ENCODE measurements at regions not wholly inside any gene's neighbourhood (a gene's known extent, or its start where the extent isn't known, plus 50 kb on each side); places are given as distances from the start of the nearest gene placed in this dataset.

DNA sequence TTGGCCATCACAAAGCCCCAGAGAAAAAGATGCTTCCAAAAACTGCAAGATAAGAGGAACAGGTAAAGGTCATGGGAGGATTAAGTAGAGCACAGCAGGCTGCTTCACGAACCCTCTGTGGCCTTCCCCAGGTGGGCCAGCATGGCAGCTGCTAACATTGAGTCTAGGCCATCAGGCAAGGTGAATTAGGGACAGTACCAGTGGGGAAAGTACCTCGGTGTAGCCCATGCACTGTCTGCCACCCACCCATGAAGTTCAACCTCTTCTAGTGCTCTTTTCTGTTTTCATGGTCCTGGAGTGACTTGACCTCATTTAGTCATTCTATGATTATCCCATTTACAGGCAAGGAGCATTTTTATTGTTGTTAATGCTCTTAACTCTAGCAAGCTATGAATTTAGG, 108.6 kb upstream of the DUSP22 start:
- no peak overlapping the region for H3K9ac ChIP-seq (ENCODE audit: low read length)
- H3K27ac ChIP-seq (ENCODE audit: low read length): no peak overlapping the region
- no peak overlapping the region for H3K4me3 ChIP-seq (ENCODE audit: low read length)
- H3K9me3 ChIP-seq (ENCODE audit: control insufficient read depth, low read depth, low read length): no peaks in the 10 kb centered on the region
- no peaks in the 10 kb centered on the region for H3K36me3 ChIP-seq (ENCODE audit: control insufficient read depth, low read depth, low read length)
- H3K27me3 ChIP-seq (ENCODE audit: control insufficient read depth, insufficient read depth, low read length): no peaks in the 10 kb centered on the region
- H3K4me1 ChIP-seq (ENCODE audit: control insufficient read depth, low read depth, low read length): no peaks in the 10 kb centered on the region

DNA sequence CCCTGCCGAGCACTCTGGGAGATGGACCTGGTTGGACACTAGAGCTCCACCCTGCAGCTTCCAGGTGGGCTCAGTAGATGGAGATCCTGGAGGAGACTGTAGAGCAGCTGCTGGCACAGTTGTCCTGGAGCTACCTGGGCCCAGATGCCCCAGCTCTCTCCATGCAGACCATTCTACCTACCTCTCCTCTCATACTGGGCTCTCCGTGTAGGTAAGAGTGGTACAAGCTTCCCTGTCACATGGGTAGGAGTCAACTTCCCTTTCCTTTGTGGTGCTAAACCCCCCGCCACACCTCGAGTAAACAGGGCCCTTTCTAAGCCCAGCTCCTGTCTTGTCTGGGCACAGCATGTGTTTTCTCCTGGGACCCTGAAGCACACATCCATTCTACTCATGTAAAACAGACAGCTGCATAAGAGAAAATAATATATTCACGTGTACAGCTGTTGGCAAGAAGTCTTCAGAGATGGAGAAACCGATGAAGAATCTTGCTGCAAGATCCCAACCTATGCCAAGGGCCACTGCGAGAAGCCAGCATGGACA, 108.1 kb upstream of the DUSP22 start:
- Histone ChIP-seq H3K4me1 (ENCODE audit: control insufficient read depth, low read depth, low read length) (no peaks in the 10 kb centered on the region), H3K27ac (ENCODE audit: low read length) (no peak overlapping the region), H3K9ac (ENCODE audit: low read length) (no peak overlapping the region), H3K36me3 (ENCODE audit: control insufficient read depth, low read depth, low read length) (no peaks in the 10 kb centered on the region), H3K4me3 (ENCODE audit: low read length) (no peak overlapping the region), H3K9me3 (ENCODE audit: control insufficient read depth, low read depth, low read length) (no peaks in the 10 kb centered on the region), H3K27me3 (ENCODE audit: control insufficient read depth, insufficient read depth, low read length) (no peaks in the 10 kb centered on the region)

DNA sequence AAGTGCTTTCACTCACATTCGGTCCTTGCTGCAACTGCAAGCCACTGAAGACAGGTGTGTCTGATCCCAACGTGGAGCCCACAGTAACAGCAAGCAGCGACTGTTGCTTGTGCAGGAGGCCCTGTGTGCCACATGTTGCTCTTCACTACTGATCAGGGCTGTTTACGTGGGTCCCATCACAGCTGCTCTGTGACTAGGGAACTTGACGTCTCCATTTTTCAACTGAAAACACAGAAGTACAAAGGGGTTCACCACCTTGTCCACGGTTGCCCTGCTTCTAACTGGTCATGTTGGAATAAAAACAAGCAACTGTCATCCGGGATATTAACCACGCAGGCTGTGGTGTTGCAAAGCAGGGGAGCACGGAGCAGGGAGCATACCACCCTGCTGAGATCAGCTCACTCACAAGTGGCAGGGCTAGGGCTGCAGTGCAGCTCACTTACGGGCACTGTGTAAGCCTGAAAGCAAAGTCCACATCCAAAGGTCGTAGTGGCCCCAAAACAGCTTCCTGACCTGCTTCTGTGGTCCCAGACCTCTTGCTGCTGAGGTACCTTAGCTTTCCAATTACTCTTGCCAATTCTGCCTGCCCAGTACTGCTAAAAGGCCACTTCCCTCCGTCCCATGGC, 105.8 kb upstream of the DUSP22 start:
- Histone ChIP-seq H3K27ac (ENCODE audit: low read length) (no peak overlapping the region), H3K4me1 (ENCODE audit: control insufficient read depth, low read depth, low read length) (no peaks in the 10 kb centered on the region), H3K9ac (ENCODE audit: low read length) (no peak overlapping the region), H3K27me3 (ENCODE audit: control insufficient read depth, insufficient read depth, low read length) (no peaks in the 10 kb centered on the region), H3K9me3 (ENCODE audit: control insufficient read depth, low read depth, low read length) (no peaks in the 10 kb centered on the region), H3K36me3 (ENCODE audit: control insufficient read depth, low read depth, low read length) (no peaks in the 10 kb centered on the region), H3K4me3 (ENCODE audit: low read length) (no peak overlapping the region)

DNA sequence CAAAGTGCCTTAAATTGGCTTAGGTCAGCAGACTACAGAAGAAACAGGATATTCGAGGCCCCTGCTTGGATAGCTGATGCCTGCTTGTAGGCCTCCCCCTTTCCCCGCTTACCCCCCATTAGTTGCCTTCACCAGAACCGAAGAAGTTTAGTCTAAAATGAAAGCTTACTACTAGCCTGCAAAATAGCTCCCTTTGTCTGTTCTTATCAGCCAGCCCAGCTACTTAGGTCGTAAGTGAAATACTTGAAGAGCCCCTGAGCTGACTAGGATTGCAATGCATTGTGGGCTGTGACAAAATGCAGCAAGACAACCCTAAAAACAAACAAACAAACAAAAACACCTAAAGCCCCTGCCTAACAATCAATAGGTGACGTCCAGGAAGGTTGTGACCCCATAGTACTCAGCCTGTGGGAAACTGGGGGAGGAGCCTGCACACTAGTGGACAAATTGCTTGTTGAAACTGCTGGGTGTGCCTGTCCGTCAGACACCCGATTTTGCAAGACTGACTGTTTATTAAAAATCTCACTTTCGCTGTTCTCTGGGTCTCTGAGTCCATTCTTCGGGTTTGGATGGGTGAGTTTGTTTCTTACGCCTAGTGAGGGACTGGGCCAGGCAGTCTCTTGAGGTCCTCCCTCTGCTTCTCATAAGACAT, 105.0 kb upstream of the DUSP22 start:
- no peaks in the 10 kb centered on the region for H3K36me3 ChIP-seq (ENCODE audit: control insufficient read depth, low read depth, low read length)
- no peaks in the 10 kb centered on the region for H3K9me3 ChIP-seq (ENCODE audit: control insufficient read depth, low read depth, low read length)
- no peak overlapping the region for H3K4me3 ChIP-seq (ENCODE audit: low read length)
- no peaks in the 10 kb centered on the region for H3K4me1 ChIP-seq (ENCODE audit: control insufficient read depth, low read depth, low read length)
- H3K27me3 ChIP-seq (ENCODE audit: control insufficient read depth, insufficient read depth, low read length): no peaks in the 10 kb centered on the region
- H3K27ac ChIP-seq (ENCODE audit: low read length): no peak overlapping the region
- H3K9ac ChIP-seq (ENCODE audit: low read length): no peak overlapping the region

DNA sequence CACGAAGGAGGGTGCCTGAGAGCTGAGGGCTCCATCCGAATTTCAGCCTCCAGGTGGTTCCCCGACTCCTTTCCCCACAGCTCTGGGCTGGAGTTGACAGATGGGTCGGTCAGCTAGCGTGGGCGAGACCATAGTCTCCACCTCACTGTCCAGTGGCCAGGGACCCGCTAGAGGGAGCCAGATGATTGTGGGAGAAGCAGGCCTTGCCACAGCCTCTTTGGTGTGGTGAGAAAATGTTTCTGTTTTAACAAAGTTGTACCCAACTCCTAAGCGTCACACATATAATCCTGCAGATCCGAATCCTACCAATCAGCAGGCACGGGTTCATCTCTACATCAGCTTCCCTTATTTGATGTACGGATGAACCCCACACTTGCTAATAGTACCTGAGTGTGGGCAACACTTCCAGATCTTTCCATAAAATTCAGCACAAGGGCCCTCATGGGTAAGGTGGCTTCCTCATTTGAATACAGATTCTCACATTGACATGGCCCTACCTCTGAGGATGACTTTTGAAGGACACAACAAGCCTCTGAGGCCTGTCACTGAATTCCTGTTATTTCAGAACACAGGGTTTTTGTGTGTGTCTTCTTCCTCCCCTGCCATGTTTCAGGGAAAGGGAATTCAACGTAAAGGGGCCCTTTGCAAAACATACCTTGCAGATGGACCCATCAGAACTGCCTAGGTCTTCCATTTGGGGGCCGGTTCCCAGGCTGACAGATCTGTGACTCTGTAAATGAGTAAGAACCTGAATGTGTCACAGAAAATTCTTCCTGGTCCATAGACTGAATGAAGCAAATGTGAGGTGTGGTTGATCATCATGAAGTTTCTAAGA, 103.2 kb upstream of the DUSP22 start:
- Histone ChIP-seq H3K9me3 (ENCODE audit: control insufficient read depth, low read depth, low read length) (no peaks in the 10 kb centered on the region), H3K4me1 (ENCODE audit: control insufficient read depth, low read depth, low read length) (no peaks in the 10 kb centered on the region), H3K9ac (ENCODE audit: low read length) (no peak overlapping the region), H3K27ac (ENCODE audit: low read length) (no peak overlapping the region), H3K36me3 (ENCODE audit: control insufficient read depth, low read depth, low read length) (no peaks in the 10 kb centered on the region), H3K27me3 (ENCODE audit: control insufficient read depth, insufficient read depth, low read length) (no peaks in the 10 kb centered on the region), H3K4me3 (ENCODE audit: low read length) (no peak overlapping the region)

DNA sequence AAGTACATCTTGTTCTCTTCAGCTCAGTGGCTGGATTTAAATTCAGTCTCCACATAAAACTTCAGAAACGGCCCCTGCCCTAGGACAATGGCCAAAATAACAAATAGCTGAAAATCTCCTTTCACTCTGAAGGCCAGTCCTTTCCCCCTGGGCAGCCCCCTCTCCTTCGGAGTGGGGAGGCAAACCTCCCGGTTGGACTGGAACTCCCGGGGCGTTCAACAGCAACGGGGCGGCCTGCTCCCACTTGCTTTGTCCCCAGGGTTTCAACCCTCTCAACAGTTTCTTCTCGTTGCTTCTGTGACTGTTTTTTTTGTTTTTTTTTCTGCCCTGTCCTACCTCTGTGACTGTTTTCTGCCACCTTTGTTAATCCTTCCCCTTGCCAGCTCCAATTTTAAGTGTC, 102.6 kb upstream of the DUSP22 start:
- no peaks in the 10 kb centered on the region for H3K36me3 ChIP-seq (ENCODE audit: control insufficient read depth, low read depth, low read length)
- no peaks in the 10 kb centered on the region for H3K9me3 ChIP-seq (ENCODE audit: control insufficient read depth, low read depth, low read length)
- no peak overlapping the region for H3K27ac ChIP-seq (ENCODE audit: low read length)
- H3K4me1 ChIP-seq (ENCODE audit: control insufficient read depth, low read depth, low read length): no peaks in the 10 kb centered on the region
- no peak overlapping the region for H3K9ac ChIP-seq (ENCODE audit: low read length)
- H3K27me3 ChIP-seq (ENCODE audit: control insufficient read depth, insufficient read depth, low read length): no peaks in the 10 kb centered on the region
- H3K4me3 ChIP-seq (ENCODE audit: low read length): no peak overlapping the region

DNA sequence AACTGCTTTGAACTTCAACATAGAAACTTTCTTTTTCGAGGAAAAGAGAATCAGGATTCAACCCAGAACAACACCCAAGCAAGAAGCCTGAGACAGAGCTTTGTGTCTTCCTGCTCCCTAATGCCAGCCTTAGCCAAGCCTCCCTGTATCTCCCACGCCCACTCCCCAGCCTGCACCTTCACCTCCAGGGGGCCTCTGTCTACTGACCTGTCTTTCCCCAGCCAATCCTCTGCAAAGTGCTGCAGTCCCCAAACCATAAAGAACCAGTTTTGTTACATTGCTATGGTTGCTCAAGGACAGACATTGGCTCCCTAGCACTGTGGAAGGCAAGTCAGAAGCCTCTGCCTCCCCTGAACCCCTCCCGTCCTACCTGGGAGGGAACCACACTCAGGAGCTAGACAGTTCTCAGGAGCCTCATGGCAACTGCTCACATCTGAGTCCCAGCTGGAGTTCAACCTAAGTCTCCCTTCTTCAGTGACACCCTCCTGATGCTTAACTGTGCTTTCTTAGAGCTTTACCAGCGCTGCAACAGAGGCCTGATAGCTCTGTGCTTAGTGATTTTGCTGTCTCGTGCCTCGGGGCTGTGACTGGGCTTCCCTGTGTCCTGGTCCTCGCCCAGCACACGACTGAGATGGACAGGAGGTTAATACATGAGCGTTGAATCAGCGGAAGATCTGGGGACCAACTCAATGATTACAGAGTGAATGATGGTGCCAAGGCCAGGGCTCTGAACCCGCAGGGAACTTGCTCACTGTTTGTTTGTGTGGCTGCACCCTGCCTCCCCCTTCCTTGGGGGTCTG, 101.5 kb upstream of the DUSP22 start:
- Histone ChIP-seq H3K4me3 (ENCODE audit: low read length) (no peak overlapping the region), H3K27ac (ENCODE audit: low read length) (no peak overlapping the region), H3K9me3 (ENCODE audit: control insufficient read depth, low read depth, low read length) (no peaks in the 10 kb centered on the region), H3K27me3 (ENCODE audit: control insufficient read depth, insufficient read depth, low read length) (no peaks in the 10 kb centered on the region), H3K9ac (ENCODE audit: low read length) (no peak overlapping the region), H3K36me3 (ENCODE audit: control insufficient read depth, low read depth, low read length) (no peaks in the 10 kb centered on the region), H3K4me1 (ENCODE audit: control insufficient read depth, low read depth, low read length) (no peaks in the 10 kb centered on the region)

DNA sequence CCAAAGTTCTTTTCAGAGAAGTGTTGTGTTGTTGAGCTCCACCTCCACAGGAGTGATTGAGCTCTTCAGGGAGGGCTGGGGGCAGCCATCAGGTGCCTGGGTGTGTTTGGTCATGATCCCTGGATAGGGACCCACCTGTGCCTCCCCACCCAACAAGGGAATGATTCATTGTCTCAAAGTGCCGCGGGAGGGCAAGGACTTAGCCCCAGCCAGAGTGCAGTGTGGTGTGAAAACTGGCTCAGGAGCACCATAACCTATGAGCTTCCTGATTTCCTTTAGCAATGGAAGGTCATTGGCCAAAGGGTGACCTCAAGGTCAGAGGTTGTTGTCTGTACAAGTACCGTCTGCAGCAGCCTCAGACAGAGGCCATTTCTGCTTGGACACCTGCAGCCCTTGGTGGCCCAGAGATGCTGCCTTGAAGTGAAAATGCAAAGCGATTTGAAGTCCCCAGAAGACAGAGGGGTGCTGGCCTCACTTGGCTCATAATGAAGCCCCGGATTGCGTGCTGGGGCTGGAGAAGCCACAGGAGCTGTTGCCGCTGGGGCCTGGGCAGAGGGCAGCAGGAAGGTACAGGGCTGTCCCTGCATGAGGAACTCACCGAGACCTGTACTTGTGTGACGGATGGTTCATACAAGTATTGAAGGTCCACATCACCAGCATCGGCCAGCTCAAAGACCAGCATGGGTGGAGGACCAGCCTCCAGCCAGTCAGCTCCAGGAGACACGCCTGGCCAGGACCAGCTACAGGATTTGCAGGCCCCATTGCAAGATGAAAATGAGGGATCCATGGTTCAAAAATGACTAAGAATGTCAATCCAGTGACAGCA, 100.6 kb upstream of the DUSP22 start:
- H3K9ac ChIP-seq (ENCODE audit: low read length): no peak overlapping the region
- H3K4me1 ChIP-seq (ENCODE audit: control insufficient read depth, low read depth, low read length): no peaks in the 10 kb centered on the region
- H3K27ac ChIP-seq (ENCODE audit: low read length): no peak overlapping the region

DNA sequence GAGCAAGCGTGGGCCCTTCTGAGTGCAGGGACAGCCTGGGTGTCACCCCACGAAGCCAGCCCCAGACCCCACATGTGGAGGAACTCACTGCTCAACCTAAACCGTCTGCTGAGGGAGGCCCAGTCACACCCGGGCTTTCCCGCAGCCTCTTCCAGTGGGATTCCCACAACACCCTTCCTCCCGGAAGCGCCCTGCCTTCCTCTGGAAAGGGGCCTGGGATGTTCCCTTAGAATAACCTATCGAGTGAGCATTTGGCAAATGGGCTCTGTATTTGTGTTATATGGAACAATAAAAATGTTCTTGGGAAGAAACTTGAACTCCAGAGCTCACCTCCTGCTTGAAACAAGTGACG, 100.0 kb upstream of the DUSP22 start:
- Histone ChIP-seq H3K4me3 (ENCODE audit: low read length) (no peak overlapping the region), H3K4me1 (ENCODE audit: control insufficient read depth, low read depth, low read length) (no peaks in the 10 kb centered on the region), H3K27ac (ENCODE audit: low read length) (no peak overlapping the region), H3K36me3 (ENCODE audit: control insufficient read depth, low read depth, low read length) (no peaks in the 10 kb centered on the region), H3K9ac (ENCODE audit: low read length) (no peak overlapping the region), H3K9me3 (ENCODE audit: control insufficient read depth, low read depth, low read length) (no peaks in the 10 kb centered on the region), H3K27me3 (ENCODE audit: control insufficient read depth, insufficient read depth, low read length) (no peaks in the 10 kb centered on the region)

More for the DNA sequence above, 100.6 kb upstream of the DUSP22 start:
- H3K9me3 ChIP-seq (ENCODE audit: control insufficient read depth, low read depth, low read length): no peaks in the 10 kb centered on the region
- no peak overlapping the region for H3K4me3 ChIP-seq (ENCODE audit: low read length)
- no peaks in the 10 kb centered on the region for H3K36me3 ChIP-seq (ENCODE audit: control insufficient read depth, low read depth, low read length)
- no peaks in the 10 kb centered on the region for H3K27me3 ChIP-seq (ENCODE audit: control insufficient read depth, insufficient read depth, low read length)

DNA sequence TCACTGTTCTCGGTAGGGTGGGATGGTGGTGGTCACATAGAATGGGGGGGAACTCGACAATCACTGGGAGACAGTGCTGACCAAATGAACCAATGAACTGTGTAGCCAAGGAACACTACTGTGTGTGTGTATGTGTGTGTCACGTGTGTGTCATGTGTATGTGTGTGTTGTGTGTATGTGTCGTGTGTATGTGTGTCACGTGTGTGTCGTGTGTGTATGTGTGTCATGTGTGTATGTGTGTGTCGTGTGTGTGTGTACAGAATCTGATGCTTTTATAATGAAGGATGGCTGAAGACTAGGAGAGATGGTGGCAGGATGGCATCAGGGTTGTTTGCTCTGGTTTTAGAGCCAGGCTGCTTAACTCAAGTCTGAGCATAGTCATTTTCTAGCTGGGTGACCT, 99.1 kb upstream of the DUSP22 start:
- H3K36me3 ChIP-seq (ENCODE audit: control insufficient read depth, low read depth, low read length): no peaks in the 10 kb centered on the region
- no peaks in the 10 kb centered on the region for H3K9me3 ChIP-seq (ENCODE audit: control insufficient read depth, low read depth, low read length)
- H3K9ac ChIP-seq (ENCODE audit: low read length): no peak overlapping the region
- no peak overlapping the region for H3K27ac ChIP-seq (ENCODE audit: low read length)
- no peaks in the 10 kb centered on the region for H3K27me3 ChIP-seq (ENCODE audit: control insufficient read depth, insufficient read depth, low read length)
- H3K4me3 ChIP-seq (ENCODE audit: low read length): no peak overlapping the region
- no peaks in the 10 kb centered on the region for H3K4me1 ChIP-seq (ENCODE audit: control insufficient read depth, low read depth, low read length)
